ELF-1 (cell line): ENCODE measurements at regions not wholly inside any gene's neighbourhood (a gene's known extent, or its start where the extent isn't known, plus 50 kb on each side); places are given as distances from the start of the nearest gene placed in this dataset.
"Not testable (repeated sequence)": the region's sequence is repeated elsewhere in the genome, so short reads cannot be mapped to it uniquely, and the experiment has no call there.

Experiments
- DNase-seq: peaks from one replicate; pipeline ENCODE4 v3.0.0-alpha.2; 2016; ENCODE audit warnings: low read depth, low spot score

DNA sequence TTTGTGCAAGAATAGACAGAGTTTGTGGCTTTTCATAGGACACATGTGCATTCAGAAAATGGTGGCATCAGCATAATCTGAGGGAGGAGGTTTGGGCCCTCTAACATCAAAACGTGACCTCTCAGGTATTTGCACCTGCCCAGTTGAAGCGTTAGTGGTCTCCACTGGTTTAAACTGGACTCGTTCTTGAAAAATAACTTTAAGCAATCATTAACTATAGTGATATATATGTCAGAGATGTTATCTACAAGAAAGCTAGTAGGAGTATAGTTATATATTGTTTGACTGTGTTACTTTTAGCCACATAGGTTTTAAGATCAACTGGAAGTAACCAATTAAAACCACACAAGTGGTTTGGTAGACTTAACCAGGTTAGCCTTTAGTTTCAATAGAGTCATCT lies 607.4 kb downstream of the MAFB start:
- DNase-seq, result no peak

DNA sequence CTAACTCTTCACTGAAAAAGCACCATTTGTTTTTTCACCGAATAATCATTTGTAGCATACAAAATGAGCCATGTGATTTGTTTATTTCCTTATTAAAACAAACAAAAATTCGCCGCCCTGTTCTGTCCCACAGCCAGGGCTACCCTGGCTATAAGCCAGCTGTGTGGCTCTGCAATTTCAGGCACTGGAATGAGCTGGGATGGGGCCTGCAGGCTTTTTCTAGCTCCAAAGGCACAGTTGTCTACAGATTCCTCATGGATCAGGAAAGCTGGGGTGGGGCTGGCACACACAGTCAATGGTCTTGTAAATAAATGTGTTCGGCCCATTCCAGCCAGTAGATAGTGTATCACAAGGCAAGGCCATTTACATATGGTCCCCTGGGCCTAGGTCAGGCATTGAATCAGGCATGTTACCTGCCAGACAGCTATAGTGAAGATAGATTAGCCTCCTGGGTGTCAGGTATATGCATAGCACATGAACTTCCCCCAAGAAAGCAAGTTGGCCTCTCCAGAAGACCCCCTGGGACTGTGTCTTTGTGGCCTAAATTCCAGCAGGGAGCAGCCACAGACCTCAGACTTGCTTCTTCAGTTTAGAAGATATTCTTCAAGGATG lies 608.9 kb downstream of the MAFB start:
- DNase-seq, result peak; percentile 24

DNA sequence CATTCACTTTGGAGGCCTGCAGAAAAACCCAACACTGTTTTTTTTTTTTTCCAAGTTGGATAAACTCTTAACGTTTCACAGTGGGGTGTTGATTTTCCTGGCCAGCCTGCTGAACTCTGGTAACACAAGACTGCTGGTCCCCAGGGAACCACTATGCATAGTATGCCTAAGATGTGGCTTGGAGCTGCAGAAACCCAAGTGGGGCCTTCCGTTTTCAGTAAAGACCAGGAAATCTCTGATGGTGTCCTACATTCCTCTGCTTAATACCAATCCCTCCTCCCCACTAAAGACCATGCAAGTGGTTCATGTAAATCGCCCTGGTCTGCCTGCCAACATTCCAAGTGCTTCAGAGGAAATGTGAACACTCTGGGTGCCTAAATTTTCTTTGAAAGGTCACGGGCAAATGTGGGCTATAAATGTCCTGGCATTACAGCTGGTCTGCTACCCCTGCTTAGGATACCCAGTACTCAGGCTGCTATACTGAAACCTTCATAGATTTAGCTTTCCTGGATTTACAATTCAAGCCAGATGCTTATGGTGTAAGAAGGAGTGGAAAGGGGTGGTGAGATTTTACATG lies 615.4 kb downstream of the MAFB start:
- DNase-seq, result peak; percentile 52

DNA sequence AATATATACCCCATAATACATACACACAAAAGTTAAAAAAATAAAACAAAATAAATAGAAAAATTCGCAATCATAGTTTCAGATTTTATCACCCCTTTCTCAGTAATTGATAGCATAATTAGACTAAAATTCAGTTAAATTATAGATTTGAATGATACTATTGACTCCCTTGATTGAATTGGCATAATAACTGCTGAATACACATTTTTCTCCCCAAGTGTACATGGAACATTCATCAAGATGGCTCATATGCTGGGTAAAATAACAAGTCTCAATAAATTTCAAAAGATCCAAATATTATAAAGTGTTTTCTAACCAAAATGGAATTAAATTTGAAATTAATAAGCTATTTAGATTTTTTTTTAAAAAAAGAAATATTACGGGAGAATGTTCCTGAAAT lies 616.1 kb downstream of the MAFB start:
- no peak for DNase-seq

DNA sequence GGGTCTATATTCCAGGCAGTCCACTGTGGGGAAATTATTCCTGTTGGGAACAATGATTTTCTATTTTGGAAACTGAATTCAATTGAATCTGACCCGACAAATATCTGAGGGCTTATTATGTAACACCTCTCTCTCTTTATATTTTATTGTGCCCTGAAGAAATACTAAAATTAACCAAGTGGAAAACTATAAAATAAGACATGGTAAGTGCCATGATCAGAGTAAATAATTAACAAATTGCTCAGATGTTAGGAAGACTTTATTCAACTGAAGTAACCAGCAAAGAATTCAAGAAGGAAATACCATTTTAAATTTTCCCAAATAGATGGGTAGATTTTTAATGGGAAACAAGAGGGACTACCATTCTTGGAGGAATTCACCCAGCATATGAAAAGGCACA lies 632.9 kb downstream of the MAFB start:
- no peak for DNase-seq

DNA sequence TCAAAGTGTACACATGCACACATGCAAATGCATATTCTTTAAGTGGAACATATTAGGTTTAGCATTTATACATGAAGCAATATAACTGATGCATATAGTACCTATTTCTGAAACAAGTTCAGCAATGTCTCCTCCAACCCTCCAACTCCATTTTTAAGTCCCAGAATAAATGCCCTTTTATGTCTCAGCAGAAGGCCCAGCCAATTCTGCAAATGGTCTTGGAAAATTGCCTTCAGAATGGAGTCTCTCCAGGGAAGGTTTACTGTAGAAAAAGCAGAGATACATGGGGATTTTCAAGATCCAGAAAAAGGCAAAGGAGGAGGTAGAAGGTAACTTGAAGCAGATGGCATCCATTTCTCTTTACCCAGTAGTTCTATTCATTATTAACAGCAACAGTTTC lies 633.3 kb downstream of the MAFB start:
- no peak for DNase-seq

DNA sequence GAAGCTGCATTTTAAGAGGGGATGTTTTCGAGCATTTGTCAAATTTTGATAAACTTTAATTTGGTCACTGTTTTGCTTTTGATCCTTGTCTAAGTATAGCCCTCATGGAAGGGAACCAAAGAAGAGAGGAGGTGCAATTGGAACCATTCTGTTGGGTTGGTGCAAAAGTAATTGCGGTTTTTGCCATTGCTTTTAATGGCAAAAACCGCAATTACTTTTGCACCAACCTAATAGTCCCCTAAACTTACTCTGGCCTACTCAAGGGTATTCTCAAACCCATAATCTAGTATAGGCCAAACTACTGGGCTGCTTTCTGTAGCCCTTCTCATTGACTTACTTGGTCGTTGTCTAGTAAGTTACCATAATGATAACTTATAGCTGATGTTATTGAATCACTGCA lies 634.7 kb downstream of the MAFB start:
- DNase-seq, result no peak

DNA sequence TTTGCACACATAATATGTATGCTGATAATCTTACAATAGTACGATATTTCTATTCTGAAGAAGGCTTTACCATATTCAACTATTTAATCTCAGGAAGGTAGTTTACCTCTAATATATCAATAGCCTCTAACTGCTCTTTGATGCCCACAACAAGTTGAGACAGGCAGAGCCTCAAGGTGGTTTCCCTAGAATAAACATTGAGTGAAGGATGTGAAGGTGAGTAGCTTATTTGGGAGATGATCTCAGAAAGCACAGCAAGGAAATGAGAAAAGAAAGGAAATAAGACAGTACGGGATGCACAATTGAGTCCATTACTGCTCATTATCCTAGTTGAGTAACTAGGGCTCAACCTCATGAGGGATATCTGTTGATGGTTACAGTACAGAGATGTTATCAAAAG lies 638.4 kb downstream of the MAFB start:
- no peak for DNase-seq

DNA sequence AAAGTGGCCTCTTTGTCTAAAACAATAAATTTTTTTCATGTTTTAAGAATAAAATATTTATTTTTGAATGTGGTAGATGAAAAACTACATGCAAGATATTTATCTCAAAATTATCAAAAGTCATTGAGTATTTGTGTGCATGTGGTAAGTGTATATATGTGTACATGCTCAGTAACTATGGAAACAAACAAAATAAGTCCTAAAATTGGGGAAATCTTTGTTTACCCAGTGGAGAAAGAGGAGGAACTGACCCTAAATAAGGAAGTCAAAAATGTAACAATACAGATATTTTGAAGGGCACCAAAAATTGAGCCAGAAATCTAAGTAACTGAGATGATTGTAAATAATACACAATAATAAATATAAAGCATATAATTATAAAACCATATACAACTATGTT lies 639.2 kb downstream of the MAFB start:
- no peak for DNase-seq

DNA sequence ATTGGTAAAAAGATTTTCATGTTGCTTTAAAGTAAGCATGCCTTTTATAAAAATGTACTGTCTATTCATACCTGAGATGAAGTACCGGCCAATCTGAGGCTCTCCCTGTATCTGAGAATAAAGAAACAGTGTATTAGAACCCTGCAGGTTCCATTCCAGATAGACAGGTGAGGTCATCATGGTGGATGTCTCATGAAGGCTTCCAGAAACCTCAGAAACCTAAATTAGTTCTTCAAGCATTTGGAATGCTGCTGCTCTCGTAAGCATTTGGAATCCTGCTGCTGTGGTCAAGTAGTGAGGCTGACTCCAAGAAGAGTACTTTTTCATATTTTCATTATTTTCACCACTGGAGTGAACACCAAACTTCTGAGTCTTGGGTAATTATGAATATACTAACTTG lies 642.3 kb downstream of the MAFB start:
- DNase-seq, result no peak

DNA sequence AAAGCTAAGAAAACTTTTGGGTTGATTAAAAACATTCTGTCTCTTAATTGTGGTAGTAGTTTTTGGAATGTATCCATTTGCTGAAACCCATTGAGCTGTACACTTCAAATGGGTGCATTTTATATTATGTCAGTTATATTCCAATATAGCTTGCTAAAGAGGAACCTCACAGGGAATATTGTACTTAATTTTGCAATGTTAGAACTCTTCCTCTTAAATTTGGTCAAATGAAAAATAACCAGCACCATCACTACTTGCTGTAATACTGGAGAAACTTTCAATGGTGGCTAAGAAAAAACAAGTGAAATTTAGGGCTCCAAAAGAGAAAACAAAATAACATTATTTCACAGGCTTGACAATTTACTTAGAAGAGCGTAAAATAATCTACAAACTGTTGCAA lies 651.5 kb downstream of the MAFB start:
- no peak for DNase-seq

DNA sequence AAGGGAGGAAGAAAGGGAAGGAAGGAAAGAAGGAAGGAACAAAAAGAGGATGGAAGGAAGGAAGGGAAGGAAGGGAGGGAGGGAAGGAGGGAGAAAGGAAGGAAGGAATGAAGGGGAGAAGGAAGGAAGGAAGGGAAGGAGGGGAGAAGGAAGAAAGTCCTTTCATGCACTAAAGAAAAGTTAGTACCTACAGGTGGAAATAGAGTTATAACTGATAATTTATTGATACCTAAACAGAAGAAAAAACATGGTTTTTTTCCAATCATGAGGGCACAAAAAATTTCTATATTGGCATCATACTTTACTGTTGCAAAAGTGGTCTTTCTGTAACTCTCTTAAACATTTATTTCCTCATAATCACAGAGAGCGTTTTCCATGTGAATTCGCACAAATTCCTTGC lies 659.4 kb downstream of the MAFB start:
- no peak for DNase-seq

DNA sequence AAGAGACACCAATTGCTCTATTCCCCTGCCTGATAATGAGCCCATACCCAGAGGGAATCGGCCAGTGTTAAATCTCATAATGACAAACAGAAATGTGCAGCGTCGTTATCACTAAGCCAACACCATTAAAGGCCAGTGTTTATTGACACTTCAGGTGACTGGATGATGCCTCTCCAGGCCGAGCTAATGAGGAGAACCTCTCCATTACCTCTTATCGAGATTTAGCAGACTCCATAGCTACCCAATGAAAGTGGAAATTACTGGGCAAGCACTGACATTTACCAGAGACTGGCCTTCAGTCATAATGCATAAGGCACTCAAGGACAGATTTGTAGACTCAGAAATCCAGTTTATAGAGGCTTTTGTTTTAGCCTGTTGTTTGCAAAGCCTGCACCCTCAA lies 669.5 kb downstream of the MAFB start:
- no peak for DNase-seq

DNA sequence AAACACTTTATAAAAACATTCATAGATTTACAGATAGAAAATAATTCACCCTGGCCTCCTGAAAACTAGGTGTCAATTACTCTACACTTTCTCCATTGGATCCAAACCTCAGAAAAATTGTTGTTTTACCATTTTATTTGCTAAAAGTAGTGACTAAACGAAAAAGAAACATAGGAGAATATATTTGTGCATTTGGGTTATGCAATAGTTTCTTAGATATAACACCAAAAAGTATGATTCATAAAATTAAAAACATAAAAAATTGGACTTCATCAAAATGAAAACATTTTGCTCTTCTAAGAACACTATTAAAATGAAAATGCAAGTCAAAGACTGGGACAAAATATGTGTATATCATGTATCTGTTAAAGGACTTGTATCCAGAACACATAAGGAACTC lies 671.3 kb downstream of the MAFB start:
- DNase-seq, result no peak

DNA sequence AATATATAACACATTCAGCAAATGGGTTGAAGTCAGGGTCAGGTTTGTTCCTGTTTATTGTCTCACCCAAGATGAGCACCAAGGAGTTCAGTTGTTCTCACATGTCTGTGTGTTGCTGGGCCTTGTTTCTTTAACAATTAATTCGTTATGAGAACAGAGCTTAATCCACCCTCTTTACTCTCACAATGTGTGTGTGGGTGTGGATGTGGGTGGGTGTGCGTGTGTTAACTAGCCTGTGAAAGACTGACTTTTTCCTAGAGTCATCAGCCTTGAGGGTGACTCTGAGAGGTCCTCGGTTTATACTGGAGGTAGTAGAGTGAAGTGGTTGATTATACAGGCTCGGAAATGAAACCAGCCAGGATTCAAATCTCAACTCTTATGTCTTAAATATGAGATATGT lies 672.1 kb downstream of the MAFB start:
- no peak for DNase-seq

DNA sequence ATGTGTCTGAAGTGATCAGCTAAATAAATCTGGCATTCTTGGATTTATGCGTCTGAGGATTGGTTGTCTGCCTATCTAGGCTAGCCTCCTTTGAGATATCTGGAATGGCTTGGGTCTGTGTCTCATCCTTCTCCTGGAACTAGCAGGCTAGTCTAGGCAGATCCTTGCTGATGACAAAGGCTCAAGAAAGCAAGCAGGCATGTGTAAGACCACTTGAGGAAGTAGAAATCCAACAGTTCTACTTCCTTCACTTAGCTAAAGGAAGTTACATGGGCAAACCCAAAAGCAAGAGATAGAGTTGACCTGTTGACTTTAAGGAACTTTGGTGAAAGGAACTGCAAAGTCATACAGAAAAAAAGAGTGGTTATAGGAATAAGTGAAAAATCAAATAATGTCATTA lies 672.6 kb downstream of the MAFB start:
- no peak for DNase-seq

DNA sequence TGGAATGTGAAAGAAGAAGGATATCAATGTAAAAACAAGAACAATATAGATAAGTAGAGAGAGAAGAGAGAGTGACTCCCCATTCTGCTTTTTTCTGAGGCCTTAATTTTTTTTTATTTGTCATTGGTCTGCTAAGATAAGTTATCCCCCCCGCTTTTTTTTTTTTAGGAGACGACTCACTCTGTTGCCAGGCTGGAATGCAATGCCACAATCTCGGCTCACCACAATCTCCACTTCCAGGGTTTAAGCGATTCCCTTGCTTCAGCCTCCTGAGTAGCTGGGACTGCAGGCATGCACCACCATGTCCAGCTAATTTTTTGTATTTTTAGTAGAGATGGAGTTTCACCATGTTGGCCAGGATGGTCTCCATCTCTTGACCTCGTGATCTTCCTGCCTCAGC lies 677.0 kb downstream of the MAFB start:
- not testable (repeated sequence) for DNase-seq

DNA sequence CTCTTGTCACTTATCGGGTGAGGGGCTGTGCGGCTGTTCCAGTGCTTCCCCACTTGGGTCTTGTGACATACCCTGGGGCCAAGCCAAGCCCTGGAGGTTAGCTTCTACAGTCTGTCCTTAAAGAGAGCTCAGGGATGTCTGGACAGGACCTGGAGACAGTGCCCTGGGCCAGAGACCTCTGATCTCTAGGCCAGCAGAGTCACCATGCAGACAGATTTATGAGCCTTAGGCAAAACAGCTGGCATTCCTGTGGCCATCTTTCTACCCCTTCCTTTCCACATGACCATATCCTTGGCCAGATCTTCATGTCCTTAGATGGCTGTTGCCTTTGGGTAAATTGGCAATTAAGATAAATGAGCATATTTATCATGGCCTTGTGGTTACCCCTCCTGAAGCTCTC lies 678.6 kb downstream of the MAFB start:
- peak; percentile 70 for DNase-seq

DNA sequence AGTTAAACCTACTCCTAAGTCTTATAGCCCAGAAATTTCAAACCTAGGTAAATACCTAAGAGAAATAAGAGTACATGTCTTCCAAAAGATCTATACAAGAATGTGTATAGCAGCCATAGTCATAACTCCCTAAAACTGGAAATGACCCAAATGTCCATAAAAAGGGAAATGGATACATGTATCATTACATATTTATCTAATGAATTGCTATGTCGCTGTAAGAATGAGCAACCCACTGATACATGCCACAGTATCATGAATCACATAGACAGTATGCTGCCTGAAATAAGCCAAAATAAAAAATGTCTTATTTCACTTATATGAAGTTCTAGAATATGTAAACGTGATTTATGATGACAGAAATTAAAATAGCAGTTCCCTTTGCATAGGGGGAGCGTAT lies 679.5 kb downstream of the MAFB start:
- no peak for DNase-seq

DNA sequence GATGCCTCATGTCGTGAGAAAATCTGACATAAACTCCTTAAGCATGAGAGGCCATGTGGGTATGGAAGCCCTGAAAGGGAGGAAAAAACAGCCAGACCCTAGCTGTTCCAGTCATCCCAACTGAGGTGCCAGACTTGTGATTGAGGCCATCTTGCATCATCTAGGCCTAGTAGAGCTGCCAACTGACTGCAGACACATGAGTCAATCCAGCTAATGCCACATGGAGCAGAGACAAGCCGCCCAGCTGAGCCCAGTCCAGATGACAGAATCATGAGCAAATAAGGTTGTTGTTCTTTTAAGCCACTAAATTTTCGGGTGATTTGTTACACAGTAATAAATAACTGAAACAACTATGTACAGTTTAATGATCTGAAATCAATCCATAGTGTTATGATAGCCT lies 680.9 kb downstream of the MAFB start:
- DNase-seq, result no peak

DNA sequence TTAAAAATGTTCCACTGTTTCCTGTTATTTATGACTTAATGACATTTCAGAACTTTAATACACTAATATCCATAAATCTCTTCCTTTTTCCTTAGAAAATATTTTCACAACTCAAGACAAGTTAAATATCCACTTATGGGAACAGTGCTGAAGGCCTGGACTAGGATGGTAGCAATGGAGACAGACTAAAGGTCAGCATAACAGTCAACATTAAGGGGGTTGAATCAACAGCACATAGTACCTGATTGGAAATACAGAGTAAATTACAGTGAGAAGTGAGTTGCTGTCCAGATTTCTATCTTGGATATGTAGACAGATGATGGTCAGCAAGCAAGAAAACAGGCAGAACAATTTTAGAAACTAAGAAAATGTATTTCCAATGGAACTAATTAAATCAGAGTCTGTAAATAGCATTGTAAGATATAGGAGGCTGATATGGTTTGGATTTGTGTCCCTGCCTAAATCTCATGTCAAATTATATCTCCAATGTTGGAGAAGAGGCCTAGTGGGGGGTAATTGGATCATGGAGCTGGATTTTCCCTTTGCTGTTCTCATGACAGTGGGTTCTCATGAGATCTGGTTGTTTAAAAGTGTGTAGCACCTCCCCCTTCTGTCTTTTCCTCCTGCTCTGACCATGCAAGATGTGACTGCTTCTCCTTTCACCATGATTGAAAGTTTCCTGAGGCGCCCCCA lies 682.7 kb downstream of the MAFB start:
- no peak for DNase-seq

DNA sequence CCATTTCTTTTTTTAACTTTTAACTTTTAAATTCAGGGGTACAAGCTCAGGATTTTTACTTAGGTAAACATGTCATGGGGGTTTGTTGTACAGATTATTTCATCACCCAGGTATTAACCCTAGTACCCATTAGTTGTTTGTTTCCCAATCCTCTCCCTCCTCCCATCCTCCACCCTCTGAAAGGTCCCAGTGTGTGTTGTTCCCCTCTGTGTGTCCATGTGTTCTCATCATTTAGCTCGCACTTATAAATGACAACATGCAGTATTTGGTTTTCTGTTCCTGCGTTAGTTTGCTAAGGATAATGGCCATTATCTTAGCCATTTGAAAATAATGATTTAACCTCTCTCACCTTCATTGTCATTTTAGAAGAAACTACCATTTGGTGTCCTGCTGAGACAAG lies 684.9 kb downstream of the MAFB start:
- DNase-seq, result not testable (repeated sequence)

DNA sequence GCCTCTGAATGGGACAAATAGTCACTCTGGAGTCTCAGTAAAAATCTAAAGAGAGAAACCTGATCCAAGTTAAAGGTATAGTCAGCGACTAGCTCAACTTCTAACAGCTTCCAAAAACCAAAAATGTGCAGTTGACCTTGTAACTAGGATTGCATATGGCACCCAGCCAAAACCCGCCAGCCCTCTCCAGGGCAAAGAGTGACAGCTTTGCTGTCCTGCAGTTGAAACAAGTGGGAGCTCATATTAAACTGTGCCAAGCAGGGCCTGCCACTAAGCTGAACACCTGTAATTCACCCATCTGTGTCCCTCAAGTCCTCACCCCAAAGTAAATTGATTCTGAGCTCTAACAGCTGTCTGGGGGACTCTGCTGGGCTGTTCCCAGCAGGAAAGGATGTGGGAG lies 695.3 kb downstream of the MAFB start:
- DNase-seq, result no peak

DNA sequence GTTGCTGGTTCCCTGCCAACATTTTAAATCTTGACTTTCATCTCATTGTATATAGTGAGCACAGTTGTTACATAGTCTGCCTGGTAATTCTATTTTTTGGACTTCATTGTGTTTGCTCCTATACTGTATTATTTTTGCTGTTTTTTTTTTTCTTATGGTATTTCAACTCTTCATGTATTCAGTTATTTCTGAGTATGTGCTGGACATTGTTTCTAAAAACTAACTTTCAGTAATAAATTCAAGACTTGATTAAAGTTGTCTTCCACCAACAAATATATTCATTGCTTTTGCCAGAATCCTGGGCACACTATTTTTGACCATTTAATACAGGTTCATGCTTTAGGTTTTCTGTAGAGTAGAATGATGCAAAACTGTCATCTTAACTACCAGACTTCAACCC lies 698.3 kb downstream of the MAFB start:
- DNase-seq, result no peak
